ENCODE measurements at regions not wholly inside any gene's neighbourhood (a gene's known extent, or its start where the extent isn't known, plus 50 kb on each side); places are given as distances from the start of the nearest gene placed in this dataset.
"Not testable (repeated sequence)": the region's sequence is repeated elsewhere in the genome, so short reads cannot be mapped to it uniquely, and the experiment has no call there.

DNA sequence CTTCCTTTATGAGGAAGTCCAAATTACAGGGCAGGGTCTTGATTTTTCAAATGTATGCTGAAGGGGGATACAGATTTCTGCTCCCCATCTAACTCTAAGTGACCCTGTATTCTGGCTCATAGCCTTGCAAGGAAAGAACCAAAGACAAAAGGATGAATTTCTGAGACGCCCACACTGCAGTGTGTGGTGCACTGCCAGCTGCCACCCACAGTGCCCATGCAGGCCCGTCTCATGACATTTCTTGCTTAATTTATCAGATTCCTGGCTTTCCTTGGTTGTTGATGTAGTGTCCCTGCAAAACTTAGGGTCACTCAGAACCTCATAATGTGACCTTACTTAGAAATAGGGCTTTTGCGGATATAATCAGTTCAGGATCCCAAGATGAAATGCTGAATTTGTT, 68.0 kb downstream of the CBLN4 start:
- DNase-seq: no peak

DNA sequence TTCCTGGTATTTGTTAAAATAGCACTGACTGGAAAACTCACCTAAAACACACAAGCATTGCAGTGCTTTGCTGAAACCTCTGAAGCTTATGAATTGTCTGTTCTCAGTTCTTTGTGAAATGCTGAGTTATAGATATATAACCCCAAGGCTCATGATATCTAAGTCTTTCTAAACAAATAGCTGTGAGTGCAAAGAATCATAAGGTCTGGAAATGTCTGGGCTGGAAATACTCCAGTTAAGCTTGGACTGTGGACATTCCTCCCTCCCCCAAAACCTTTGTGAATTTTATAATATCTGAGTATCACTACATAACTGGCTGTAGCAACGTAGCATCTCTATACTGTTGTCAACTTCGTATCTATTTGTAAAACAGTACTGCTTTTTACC, 69.1 kb downstream of the CBLN4 start:
- no peak for DNase-seq

DNA sequence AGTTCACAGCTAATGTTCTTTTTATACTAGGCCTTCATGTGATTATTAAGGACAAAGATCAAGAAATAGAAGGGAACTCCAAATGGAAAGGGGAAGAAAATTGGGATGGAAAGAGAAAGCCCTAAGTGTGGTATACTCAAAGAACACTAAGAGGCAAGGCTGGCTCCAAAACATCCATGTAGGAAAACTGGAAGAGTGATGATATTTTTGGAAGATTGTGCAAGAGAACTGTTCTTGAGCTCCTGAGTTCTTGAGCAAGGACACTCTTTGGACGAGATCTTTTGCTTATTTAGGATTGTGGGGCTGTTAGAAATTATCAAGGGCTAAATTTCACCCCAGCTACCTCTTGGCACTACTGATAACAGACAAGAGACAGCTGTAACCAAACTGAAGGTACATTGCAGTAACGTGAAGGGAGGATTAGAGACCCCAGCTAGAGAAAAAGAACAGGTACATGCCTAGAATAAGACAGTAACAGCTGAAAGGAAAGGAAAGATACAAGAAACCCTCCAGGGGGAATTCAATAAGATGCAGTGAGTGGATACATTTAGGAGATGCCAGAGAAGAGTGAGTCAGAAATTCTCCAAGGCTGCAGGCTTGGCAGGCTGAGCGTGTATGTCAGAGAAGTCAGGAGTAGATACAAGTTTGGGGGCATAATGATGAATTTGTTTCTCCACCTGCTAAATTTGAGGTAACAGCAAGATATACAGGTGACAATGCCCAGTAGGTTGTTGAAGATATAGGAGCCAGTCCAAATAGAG, 69.7 kb downstream of the CBLN4 start:
- no peak for DNase-seq

DNA sequence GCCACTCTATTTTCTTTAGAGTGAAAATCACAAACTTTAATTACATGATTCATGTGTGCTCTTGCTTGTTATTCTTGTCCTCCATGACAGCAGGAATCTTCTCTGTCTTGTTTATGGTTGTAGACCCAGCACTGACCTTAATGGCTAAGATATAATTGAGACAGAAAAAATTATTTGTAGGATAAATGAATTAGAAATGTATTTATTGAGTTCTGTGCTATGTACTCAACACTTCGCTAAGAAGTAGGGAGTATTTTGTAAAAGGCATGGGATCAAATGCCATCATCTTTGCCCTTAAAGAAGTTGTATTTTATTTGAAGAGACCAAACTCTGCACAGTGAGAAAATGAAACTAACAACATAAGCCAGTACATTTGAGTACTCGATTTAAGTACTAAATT, 71.2 kb downstream of the CBLN4 start:
- no peak for DNase-seq

DNA sequence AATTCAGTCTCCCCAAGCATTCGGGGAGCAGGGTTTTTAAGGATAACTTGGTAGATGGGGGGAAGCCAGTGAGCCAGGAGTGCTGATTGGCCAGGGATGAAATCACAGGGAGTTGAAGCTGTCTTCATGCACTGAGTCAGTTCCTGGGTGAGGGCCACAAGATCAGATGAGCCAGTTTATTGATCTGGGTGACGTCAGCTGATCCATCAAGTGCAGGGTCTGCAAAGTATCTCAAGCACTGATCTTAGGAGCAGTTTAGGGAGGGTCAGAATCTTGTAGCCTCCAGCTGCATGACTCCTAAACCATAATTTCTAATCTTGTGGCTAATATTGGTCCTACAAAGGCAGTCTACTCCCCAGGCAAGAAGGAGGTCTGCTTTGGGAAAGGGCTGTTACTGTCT, 74.4 kb downstream of the CBLN4 start:
- DNase-seq: not testable (repeated sequence)

DNA sequence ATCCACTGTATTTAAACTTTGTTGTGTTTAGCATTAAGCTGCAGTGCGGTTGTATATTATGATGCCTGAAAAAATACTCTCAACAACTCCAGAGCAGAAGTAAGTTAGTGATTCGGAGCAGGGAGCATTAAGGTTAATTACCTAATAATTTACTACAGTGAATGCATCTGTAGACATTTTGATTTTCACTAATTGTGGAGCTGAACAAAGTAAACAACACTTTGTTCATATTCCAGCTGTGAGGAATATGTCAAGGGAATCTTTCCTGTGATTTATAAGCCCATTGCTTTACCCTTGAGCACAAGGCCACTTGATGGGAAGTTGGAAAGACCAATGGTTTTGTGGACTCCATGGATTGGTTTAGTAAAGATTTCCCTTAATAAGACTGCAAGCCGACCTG, 77.1 kb downstream of the CBLN4 start:
- no peak for DNase-seq

DNA sequence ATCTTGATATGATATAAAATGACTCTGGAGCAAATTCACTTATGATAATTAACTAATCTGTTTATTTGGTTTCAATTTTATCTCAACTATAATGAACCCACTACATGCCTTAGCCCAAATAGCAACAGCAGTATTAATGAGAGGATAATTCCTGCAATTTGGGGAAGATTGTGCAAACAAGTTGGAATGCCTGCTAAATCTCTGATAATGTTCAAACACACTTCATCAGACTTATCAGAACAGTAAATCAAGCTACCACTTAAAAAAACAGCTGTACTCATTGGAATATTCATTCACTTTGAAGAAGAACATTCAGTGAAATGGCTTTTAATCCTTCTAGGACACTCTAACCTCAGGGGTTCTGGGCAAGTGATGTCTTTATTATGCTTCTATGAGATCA, 85.4 kb downstream of the CBLN4 start:
- DNase-seq: no peak

DNA sequence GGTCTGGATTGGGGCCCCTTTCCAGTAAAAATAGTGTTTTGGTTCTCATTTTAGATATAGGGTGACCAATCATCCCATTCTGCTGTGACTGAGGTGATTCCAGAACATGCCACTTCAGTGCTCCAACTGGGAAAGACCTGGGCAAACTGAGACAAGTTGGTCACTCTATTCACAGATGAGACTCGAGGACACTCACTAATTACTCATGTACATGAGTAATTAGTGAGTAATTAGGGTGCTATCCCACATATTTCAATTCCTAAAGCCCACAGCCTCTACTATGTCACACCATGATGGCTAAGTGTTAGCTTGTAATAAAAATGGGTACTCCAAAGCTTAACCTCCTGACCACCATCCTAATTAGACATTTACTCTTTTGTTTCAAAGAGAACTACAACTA, 86.0 kb downstream of the CBLN4 start:
- DNase-seq: no peak

DNA sequence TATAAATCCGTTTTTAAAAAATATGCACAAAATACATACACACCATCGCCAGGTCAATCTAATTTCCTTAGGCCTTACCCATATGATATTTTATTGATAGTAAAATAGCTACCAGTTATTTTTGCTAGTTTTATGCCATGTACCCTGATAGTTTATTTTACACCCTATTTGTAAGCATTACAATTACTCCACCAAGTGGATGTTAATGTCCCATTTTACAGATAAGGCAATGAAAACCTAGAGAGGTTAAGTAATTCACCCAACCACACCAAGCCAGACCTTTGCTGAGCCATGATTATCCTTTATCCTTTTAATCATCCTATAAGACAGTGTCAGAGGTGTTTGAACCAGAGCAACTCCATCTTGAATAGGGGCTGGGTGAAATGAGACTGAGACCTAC, 86.8 kb downstream of the CBLN4 start:
- DNase-seq: no peak

DNA sequence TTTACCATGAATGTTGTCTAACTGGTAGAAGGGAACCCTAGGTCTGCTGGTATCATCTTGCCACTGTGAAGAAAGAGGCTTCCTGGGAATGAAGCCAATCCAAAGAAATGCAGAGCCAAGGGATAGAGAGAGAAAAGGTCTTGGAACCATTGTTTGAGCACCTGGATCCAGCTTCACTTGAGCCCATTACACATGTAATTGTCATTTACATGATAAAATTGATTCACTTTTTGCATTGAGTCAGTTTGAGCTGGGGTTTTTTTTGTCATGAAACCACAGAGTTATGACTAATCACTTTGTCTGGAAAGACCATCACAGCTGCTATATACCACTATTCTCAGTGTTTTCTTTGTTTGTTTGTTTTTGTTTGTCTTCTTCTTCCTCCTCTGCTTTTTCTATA, 112.3 kb downstream of the CBLN4 start:
- DNase-seq: no peak

DNA sequence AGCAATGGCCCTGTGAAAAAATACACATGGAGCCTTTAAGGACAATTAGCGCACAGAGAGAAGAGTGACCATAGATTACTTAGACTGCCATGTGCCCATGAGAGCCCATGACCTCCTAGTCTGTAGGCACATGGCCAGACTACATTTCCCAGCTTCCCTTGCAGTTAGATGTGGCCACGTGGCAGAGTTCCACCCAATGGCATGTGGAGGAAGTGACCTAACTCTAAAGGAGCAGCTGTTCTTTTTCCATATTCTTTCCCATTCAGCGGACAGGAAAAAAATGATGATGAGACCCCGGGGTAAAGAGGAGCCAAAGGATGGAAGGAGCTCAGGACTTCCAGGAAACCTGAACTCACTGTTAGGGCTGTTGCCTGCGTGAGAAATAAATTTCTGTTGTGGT, 116.6 kb downstream of the CBLN4 start:
- no peak for DNase-seq

DNA sequence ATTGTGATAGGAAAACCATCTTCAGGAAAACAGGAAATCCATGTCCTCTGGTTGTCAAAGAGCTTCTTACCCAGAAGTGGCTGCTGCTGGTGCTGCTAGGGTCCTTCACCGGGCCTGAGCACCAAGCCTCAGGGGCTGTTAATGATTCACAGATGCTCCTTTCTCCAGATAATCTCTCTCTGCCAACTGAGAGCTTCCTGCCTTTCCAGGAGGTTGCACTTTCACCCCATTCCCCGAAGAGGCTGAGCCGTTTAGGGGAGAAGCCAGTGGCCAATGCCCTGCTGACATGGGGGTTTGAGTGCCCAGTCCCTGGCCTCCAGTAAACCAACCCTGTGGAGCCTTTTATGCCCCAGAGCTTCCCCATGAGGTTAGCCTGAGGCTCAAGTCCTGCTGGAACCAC, 122.4 kb downstream of the CBLN4 start:
- DNase-seq: no peak

DNA sequence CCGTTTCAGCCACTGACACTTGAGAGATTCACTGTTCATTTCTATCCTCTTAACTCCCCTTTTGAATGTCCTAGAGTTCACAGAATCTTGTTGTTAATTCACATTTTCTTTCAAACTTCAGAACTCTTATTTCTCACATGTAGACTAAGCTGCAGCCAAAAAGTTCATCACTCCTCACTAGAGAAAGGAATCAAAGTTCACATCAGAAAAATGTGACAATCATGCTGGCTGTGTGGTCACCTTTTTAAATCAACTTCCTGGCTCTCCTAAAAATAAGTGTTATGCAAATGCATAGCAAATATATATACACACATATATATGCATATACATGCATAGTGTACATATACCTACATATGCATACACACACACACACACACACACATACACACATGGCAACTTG, 123.0 kb downstream of the CBLN4 start:
- DNase-seq: no peak

DNA sequence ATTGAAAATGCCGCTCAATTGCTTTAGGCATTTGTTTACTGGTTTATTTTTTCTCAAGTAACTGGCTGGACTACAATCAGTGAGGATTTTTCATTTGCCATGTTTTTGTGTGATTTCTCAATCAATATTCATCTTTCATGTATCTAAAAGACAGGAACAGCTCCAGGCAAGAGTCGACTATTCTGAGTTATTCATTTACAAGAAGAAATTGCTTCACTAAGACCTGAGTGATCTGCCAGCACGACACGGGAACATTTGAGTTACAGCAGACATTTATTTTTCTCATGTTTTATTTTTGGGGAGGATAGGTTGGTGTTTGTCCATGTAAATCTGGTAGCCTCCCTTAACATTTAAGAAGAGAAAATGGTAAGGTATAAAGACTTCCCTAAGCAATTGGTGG, 124.1 kb downstream of the CBLN4 start:
- DNase-seq: no peak

DNA sequence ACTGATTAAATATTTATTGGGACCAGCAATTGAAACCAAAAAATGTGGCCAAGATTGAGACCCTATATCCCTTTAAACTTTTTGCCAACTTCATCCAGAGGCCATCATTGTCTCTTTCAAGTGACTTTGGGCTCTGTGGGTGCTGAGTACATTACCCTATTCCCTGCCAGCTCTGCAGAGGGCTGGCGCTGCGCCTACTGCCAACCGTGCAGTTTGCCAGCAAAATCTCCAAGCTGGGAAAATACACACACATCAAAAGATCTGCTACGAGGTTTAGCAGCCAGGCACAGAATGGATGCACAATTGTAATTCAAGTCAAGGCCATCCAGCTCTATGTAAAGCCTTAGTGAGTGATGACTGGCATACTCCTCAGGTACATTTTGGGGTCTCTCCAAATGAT, 125.0 kb downstream of the CBLN4 start:
- no peak for DNase-seq

DNA sequence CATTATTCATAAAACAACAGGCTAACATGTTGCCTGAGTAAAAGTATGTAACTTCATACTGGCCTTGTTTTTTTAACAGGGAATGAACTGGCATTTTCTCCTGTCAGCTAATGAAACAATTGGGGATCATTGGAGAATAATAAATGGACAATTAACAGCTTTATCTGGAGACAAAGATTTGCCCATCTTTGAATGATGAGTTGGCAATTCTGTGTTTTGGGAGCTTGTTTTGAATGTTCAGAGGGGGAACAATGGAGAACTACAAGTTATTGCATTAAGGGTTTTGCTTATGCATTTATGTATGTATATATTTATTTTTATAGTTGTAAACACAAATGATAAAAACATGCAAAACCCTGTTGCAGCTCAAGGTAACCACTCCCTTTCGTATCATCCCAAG, 150.3 kb downstream of the CBLN4 start:
- no peak for DNase-seq

DNA sequence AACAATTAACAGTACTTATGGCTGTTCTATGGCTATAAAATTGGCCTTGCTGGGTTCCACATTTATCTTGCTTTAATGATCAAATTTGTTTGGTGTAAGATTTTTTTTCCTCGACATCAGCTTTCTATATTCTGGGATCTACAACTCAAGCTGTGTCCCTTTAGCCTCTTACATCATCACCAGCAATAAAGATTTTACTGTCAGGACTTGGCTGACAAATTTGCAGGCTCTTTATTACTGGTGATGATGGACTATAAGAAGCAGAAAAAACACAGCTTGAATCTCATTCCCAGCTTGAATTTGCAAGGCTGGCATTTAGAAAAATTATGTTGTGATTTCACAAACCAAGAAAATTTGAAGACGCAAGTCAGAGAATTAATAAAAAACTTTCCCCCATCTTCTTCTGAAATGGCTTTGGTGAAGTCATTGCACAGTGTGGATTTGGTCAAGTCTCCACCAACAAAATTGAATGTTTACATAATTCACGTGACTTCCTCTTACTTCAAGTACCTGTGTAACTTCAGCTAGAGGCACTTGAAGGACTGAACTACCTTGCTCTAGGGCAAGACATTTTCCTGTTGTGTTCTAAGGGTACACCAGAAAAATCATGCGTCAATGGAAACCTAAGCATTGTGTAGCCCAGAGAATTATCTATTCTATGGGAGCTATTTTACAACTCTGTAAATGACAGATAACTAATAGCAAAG, 175.0 kb downstream of the CBLN4 start:
- no peak for DNase-seq

DNA sequence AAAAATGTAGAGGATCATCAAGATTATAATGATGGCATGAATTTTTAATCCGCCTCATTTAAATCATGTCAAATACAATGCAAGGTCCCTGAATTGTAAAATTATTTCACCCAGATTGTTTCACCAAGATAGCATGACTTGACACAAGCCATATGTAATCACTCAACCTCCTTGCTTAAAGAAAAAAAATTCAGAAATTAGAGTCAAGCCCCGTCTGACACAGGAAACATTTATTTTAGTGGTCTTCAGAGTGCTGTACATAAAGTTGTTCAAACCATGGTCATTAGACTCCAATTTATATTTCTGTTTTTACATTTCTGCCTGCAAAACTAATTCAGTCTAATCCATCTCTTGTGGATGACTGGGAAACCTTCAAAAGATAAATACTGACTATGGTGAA, 200.2 kb downstream of the CBLN4 start:
- no peak for DNase-seq

DNA sequence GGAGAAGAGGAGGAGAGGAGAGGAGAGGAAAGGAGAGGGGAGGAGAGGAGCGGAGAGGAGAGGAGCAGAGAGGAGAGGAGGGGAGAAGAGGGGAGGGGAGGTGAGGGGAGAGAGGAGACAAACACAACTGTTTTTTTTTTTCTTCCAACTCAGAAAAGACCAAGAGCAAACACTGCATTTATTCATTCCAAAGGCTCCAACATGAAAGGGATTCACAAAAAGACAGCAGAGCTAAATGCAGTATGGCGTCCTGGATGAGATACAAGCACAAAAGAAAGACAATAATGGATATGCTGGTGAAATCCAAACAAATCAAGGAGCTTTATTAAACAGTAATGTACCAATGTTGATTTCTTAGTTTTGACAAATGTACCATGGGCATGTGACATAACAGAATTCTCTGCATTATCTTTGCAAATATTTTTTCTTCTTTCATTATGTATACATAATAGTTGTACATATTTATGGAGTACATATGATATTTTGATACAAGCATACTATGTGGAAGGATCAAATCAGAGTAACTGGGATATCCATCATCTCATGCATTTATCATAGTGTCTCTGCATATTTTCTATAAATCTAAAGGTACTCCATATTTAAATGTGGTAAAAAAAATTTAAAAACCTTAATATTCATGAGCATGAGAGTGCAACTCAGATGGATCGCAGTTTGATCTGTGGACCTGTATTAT, 204.6 kb downstream of the CBLN4 start:
- no peak for DNase-seq

DNA sequence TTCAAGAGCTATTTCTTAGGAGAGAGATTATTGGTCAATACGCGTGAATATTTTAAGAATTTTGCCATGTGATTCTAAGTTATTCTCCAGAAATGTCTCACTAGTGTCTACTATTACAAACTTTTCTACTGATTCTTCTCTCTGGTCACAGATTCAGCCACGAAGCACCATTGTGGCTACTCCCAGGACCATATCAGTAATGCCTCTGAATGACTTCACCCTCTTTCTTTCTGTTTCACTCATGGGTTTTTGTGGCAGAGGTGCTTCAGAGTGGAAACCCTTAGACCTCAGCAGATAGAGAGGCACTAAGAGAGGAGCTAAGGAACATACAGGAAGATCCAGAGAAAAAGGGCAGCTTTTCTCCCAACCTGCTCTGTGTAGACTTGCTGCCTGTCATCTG, 211.3 kb downstream of the CBLN4 start:
- DNase-seq: no peak

DNA sequence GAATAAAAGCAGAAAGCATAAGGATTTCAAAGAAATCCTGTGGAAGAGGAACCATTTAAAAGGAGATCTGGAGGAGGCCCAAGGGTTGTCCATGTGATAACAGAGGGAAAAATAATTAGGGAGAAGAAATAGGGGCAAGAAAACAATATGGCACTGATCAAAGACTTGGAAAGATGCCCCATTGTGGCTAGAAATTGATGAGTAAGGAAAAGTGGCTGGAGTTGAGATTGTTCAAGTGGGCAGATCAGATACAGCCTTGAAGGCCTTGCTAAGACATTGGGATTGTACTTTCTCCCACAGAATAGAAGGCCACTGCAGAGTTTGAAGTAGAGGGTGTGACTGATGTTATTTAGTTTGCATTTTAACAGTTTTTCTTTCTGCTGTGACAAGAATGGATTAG, 213.3 kb downstream of the CBLN4 start:
- DNase-seq: no peak

DNA sequence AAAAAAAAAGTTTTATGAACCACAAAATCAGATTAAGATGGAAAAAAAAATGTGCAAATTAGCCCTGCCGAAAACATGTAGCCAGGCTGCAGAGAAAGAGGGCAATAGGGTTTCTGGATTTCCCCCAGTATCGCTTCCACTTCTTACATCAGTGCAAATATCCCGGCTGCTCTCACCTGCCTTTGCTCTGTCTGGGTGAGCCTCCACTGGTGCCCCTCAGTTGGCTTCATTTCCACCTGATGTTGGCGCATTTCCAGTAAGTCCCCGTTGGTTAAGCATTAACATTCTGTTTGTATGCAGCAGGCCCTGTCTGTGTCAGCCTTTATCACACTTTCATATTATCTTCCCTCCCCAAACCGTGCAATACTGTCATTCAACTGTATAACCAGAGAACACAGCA, 215.1 kb downstream of the CBLN4 start:
- no peak for DNase-seq

DNA sequence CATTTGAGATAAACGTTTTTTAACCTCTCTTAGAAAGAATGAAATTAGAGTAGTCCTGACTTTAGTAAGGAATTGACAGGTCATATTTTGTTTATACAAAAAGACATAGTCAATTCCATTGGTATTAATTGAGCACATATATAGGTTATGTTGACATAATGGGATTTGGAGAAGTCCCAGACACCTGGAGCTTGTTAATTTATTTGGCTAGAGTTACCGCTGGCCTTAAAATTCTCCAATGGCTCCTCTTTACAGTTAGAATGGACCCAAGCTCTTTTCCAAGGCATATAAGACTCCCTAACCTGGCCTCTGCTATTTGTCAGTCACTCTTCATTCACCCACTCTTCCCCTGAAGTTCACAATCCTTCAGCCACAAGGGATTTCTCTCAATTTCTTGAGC, 221.3 kb downstream of the CBLN4 start:
- no peak for DNase-seq

DNA sequence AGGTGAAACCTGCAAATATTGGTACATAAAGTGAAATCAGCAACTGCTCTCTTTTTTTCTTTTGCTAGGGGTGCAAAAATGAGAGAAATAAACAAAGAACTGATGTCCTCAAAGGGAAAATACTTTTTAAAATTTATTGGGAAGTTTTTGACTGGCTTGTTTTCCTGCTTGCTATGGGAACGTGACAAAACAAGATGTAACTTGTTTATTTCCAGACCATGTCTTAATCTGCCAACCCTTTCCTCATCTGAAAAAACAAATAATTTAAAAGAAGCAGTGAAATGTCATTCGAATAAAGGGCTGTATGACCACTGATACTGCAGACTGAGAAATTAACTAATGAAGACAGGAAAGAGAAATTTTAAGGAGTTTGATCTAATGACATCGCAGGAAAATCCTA, 221.9 kb downstream of the CBLN4 start:
- no peak for DNase-seq

DNA sequence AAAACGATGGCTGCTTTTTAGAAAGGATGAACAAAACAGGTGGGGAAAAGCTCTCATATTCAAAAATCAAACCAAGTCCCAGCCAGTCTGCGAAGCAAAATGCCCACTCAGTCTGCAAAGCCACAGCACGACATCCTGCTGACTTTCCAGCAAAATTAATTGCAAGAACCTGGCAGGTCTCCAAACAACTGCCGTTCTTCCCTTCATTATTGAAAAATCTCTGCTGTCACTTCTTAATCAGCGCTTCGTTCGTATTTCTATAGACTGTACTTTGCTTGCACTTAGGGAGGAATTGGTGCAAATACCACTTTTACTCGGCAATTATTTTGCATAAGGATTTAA, 222.4 kb downstream of the CBLN4 start:
- no peak for DNase-seq

Measured in COR-L47 (cell line).